Lower lobe of right lung (tissue), 2 donors: ENCODE measurements at regions not wholly inside any gene's neighbourhood (a gene's known extent, or its start where the extent isn't known, plus 50 kb on each side); places are given as distances from the start of the nearest gene placed in this dataset.

Experiments
- ATAC-seq, 2 donors: fragments of 200-7000 bp; cut with Tn5 transposase; one replicate each; pipeline ENCODE4 v1.9.1; 2020 to 2022; ENCODE audit warnings: mild to moderate bottlenecking in 2 of 2, moderate library complexity in 2 of 2
- DNase-seq: peaks from one replicate; pipeline ENCODE4 v3.0.0-alpha.2; 2020
- H3K27ac ChIP-seq: fragments of 200-600 bp; one replicate; pipeline ENCODE4 v1.8.0; 2022
- H3K27me3 ChIP-seq: fragments of 200-600 bp; one replicate; pipeline ENCODE4 v1.8.0; 2022; ENCODE audit warnings: low read depth
- H3K36me3 ChIP-seq: fragments of 200-600 bp; one replicate; pipeline ENCODE4 v1.8.0; 2022; ENCODE audit warnings: mild to moderate bottlenecking
- H3K4me1 ChIP-seq: fragments of 200-600 bp; one replicate; pipeline ENCODE4 v1.8.0; 2022
- H3K4me3 ChIP-seq: fragments of 200-600 bp; one replicate; pipeline ENCODE4 v1.8.0; 2022; ENCODE audit warnings: mild to moderate bottlenecking
- H3K9me3 ChIP-seq: fragments of 200-600 bp; one replicate; pipeline ENCODE4 v1.8.0; 2022
- intact Hi-C: fragments of 100-400 bp; cut with DNase I; formaldehyde crosslinking; loops from one replicate; pipeline ENCODE4 v1.11.0; 2022
- TF ChIP-seq, protein P1 (sequence below): fragments of 200-600 bp; IDR thresholded peaks from one replicate; pipeline ENCODE4 v1.8.0; 2022; ENCODE audit warnings: antibody characterized with exemption, mild to moderate bottlenecking
- donor health status: DM: no; HTN: yes; CAD: no; lungs with severe emphysema.

DNA sequence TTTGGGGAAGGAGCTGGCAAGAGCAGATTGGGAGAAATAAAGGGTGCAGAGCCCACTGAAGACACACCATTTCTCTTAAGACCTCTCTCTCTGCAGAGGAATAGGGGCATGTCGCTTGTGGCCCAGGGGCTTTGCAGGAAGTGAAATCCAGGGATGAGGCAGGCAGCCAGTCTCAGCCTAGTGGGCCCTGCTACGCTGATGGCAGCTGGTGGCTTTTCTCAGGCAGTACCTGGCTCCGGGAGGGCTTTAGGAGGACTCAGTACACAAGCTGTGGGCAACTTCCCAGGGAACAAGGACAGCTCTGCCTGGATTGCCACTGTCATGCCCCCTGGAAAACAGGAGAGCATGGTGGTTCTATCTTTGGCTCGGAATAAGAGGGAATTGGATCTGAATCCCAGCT is 76.2 kb upstream of the NEURL1B start:
- intact Hi-C loops, result no loop called here
- no peak for DNase-seq
- no peaks in the 10 kb centered on the region for H3K36me3 ChIP-seq
- H3K27me3 ChIP-seq, result no peaks in the 10 kb centered on the region
- H3K27ac ChIP-seq, result no peak overlapping the region
- TF ChIP-seq, protein P1, sequence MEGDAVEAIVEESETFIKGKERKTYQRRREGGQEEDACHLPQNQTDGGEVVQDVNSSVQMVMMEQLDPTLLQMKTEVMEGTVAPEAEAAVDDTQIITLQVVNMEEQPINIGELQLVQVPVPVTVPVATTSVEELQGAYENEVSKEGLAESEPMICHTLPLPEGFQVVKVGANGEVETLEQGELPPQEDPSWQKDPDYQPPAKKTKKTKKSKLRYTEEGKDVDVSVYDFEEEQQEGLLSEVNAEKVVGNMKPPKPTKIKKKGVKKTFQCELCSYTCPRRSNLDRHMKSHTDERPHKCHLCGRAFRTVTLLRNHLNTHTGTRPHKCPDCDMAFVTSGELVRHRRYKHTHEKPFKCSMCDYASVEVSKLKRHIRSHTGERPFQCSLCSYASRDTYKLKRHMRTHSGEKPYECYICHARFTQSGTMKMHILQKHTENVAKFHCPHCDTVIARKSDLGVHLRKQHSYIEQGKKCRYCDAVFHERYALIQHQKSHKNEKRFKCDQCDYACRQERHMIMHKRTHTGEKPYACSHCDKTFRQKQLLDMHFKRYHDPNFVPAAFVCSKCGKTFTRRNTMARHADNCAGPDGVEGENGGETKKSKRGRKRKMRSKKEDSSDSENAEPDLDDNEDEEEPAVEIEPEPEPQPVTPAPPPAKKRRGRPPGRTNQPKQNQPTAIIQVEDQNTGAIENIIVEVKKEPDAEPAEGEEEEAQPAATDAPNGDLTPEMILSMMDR, result no peak
- no peaks in the 10 kb centered on the region for H3K4me1 ChIP-seq
- no peak for ATAC-seq
- no peak overlapping the region for H3K4me3 ChIP-seq
- no peaks in the 10 kb centered on the region for H3K9me3 ChIP-seq

DNA sequence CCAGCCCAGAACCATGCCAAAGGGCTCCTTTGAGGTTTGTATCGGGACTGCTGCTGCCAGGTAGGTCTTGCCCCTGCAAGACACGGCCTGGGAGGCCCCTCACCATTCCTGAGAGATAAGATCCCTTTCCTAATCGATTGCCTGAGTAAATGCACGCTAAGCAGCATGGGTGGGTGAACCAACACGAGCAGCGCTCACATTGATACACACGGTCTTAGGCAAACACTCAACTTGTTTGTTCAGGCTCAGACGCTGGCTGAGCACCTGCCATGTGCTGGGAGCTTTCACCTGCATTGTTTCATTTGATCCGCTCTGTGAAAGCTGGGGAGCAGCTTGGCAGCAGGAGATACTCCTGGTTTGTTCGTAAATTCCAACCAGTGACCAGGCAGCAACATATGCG is 76.9 kb upstream of the NEURL1B start:
- TF ChIP-seq, protein P1, result no peak
- intact Hi-C loops, result no loop called here
- ATAC-seq (peak; percentile 83 to 87), DNase-seq (peak; percentile 59)
- Histone ChIP-seq H3K36me3 (no peaks in the 10 kb centered on the region), H3K27me3 (no peaks in the 10 kb centered on the region), H3K4me3 (no peak overlapping the region), H3K27ac (no peak overlapping the region), H3K4me1 (no peaks in the 10 kb centered on the region), H3K9me3 (no peaks in the 10 kb centered on the region)

DNA sequence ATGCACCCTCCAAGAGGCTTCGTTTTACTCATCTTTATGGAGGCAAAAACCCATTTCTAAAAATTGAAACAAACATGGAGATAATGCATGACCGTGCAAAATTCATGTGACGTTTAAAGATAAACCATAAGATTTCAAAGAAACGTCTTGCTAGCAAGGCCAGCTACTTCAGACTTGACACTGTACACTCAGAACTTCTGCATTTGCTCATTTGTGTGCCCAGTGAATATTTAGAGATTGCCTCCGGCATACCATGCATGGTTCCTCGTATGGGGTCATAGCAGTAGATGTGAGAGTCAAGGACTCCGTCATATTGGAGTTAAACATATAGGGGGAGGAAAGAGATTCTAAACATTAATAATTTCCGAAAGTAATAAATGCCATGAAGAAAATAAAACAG is 78.6 kb upstream of the NEURL1B start:
- DNase-seq (no peak), ATAC-seq (no peak)
- Histone ChIP-seq H3K27me3 (no peaks in the 10 kb centered on the region), H3K27ac (no peak overlapping the region), H3K9me3 (no peaks in the 10 kb centered on the region), H3K4me1 (peaks cover 15% of the 10 kb centered on the region), H3K4me3 (no peak overlapping the region), H3K36me3 (no peaks in the 10 kb centered on the region)
- TF ChIP-seq, protein P1, result no peak
- intact Hi-C loops, result no loop called here

DNA sequence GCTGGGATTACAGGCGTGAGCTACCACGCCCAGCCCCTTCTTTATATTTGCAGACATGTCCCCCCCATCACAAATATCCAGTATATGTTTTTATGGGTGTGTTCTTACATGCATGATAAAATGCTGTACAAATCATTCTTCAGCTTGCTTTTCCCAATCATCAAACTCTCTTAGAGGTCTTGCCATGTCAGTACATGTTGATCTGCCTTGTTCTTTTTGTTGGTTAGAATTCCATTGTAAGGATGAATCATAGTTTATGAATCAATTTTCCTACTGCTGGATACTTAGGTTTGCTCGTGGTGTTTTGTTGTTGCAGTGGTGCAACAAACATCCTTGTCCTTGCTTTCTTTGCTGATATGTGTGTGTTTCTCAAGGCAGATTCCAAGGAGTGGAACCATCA is 79.9 kb upstream of the NEURL1B start:
- DNase-seq (no peak), ATAC-seq (no peak)
- TF ChIP-seq, protein P1, result no peak
- H3K4me1 ChIP-seq, result peaks cover 28% of the 10 kb centered on the region
- H3K27ac ChIP-seq, result no peak overlapping the region
- H3K27me3 ChIP-seq, result no peaks in the 10 kb centered on the region
- no peaks in the 10 kb centered on the region for H3K9me3 ChIP-seq
- intact Hi-C loops, result no loop called here
- no peak overlapping the region for H3K4me3 ChIP-seq
- H3K36me3 ChIP-seq, result no peaks in the 10 kb centered on the region

DNA sequence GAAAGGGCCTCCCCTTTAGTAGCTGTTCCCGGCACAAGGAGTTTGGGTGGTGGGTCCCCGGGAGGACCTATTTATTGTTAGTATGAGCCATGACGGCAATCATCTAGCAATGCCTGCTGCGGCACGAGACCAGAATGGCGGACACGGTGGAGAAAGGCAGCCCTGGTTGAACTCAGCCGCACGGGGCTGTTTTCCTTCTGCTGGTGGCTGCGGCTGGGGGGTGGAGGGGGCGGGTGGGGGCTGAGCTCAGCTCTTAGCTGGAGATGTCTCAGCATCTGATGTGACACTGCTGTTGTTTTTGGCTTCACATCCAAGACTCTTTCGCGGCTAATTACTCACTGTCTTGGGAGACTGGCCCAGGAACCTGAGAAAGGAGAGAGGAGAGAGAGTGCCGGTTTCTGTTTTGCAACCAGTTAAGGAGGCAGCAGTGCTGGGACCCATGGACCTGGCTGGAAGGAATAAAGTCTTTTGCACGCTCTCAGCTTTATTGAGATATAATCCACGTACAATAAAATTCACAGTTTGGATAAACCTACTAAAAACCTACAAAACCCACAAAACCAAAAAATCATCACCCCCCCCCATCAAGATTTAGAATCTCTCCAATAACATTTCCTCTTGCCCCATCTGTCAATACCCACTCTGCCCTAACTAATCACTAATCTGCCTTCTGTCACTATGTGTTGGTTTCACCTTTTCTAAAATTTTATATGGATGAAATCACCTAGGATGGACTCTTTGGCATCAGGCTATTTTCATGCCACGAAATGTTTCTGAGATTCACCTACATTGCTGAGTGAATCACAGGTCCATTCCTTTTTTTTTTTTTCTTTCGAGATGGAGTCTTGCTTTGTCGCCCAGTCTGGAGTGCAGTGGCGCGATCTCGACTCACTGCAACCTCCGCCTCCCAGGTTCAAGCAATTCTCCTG is 81.8 kb upstream of the NEURL1B start:
- Histone ChIP-seq H3K36me3 (no peaks in the 10 kb centered on the region), H3K4me1 (peaks cover 32% of the 10 kb centered on the region), H3K9me3 (no peaks in the 10 kb centered on the region), H3K27ac (peak overlapping the region; percentile 24), H3K4me3 (no peak overlapping the region), H3K27me3 (no peaks in the 10 kb centered on the region)
- intact Hi-C loops, result no loop called here
- TF ChIP-seq, protein P1, result no peak
- DNase-seq, result no peak
- peak; percentile 29 to 37 for ATAC-seq
